Body of pancreas (tissue), 4 donors: ENCODE measurements at regions not wholly inside any gene's neighbourhood (a gene's known extent, or its start where the extent isn't known, plus 50 kb on each side); places are given as distances from the start of the nearest gene placed in this dataset.

Experiments
- CTCF ChIP-seq, 7 experiments: fragments of 450-650 bp in 4 of 7; fragments of 200-600 bp in 3 of 7; sonication (generic) in 3 of 7; IDR thresholded peaks; one replicate each; pipeline ENCODE4 v1.5.1; 2016 to 2019; ENCODE audit warnings: antibody characterized with exemption in 7 of 7
- POLR2A ChIP-seq, 3 donors: fragments of 450-650 bp; IDR thresholded peaks; one replicate each; pipeline ENCODE4 v1.6.1; 2016; ENCODE audit warnings: antibody characterized with exemption in 3 of 3, mild to moderate bottlenecking in 2 of 3

DNA sequence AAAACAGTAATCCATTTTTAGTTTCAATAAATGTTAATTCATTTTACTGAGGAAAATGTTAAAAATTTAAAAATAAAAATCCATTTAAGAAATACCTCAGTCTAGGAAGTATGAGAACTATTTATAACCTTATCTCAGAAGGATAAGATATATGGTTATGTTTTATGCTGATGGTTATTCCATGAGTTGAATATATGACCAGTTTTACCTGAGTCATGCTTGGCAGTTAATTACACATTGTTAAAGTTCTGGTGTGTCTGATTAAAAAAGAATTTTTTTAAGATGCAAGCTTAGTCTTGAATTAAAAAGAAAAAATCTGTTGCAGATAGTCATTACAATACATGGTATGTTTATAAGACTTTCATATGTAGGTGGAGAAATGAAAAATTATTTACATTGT, 191.7 kb downstream of the ARL4A start:
- TF ChIP-seq CTCF (IDR thresholded peaks at IDR 0.05) (no peak), POLR2A (IDR thresholded peaks at IDR 0.05) (no peak)
